ENCODE measurements at regions not wholly inside any gene's neighbourhood (a gene's known extent, or its start where the extent isn't known, plus 50 kb on each side); places are given as distances from the start of the nearest gene placed in this dataset.

DNA sequence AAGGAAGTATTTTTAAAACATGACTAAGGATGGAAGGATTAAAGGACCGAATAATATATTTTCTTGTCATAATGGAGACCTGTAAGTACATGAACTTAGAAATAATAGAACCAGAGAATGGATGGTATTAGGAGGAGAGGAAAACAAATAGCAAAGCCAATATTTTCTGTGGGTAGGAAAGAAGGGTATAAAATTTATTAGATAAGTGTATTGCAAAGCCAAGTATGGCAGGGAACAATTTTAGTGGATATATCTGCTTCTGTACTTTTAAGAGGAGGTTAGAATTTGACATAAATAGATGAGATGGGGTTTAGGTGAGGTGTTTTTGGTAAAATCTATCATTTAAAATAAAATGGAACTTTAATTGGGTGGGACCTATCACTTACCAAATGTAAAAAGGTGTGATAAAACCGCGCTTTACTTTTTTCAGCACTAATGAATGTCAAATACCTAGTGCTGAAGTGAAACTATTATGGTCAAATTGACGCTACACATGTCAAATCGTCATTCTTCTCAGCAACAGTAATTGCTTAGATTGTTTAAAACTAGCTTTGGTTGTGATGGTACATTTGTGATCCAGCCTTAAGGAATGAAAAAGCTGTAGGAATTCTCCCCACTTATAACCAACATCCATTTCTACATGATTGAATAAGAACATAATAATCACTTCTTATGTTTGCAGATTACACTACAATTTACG lies 78.1 kb upstream of the ZEB2 start:
- no peaks in the 10 kb centered on the region for H3K36me3 ChIP-seq
- H3K27ac ChIP-seq = no peak overlapping the region
- WGBS = 71% methylated on average over 6 of the region's 6 CpGs
- no peak for DNase-seq (ENCODE audit: low spot score in 2 of 2)
- H3K9me3 ChIP-seq = no peaks in the 10 kb centered on the region
- H3K4me3 ChIP-seq = no peak overlapping the region
- TF ChIP-seq POLR2A (IDR thresholded peaks at IDR 0.05) (no peak), EP300 (IDR thresholded peaks at IDR 0.05) (no peak), POLR2AphosphoS5 (IDR thresholded peaks at IDR 0.05) (no peak)
- TF ChIP-seq, protein P1, sequence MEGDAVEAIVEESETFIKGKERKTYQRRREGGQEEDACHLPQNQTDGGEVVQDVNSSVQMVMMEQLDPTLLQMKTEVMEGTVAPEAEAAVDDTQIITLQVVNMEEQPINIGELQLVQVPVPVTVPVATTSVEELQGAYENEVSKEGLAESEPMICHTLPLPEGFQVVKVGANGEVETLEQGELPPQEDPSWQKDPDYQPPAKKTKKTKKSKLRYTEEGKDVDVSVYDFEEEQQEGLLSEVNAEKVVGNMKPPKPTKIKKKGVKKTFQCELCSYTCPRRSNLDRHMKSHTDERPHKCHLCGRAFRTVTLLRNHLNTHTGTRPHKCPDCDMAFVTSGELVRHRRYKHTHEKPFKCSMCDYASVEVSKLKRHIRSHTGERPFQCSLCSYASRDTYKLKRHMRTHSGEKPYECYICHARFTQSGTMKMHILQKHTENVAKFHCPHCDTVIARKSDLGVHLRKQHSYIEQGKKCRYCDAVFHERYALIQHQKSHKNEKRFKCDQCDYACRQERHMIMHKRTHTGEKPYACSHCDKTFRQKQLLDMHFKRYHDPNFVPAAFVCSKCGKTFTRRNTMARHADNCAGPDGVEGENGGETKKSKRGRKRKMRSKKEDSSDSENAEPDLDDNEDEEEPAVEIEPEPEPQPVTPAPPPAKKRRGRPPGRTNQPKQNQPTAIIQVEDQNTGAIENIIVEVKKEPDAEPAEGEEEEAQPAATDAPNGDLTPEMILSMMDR (IDR thresholded peaks at IDR 0.05) = no peak
- peaks cover 4% of the 10 kb centered on the region for H3K4me1 ChIP-seq
- no peaks in the 10 kb centered on the region for H3K27me3 ChIP-seq

DNA sequence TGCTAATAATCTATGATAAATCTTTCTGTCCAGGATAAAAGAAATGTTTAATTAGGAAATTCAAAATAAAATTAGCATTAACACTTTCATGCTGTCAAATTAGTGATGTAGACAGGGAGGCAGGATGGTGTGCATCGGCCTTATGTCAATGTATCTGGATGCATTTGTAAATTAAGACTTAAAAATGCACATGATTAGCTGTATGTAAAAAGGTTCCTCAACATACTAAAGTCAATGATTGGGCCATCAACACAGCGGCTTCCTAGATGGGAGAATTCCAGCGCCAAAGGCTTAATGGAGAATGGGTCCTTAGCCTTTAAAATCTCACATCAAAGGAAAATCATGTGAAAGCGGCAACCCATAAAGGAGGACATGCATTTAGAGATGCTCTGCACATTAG lies 77.5 kb upstream of the ZEB2 start:
- Histone ChIP-seq H3K36me3 (no peaks in the 10 kb centered on the region), H3K27me3 (no peaks in the 10 kb centered on the region), H3K9me3 (no peaks in the 10 kb centered on the region), H3K4me3 (no peak overlapping the region), H3K27ac (no peak overlapping the region), H3K4me1 (peaks cover 4% of the 10 kb centered on the region)
- no peak for DNase-seq (ENCODE audit: low spot score in 2 of 2)
- TF ChIP-seq POLR2A (IDR thresholded peaks at IDR 0.05) (no peak), POLR2AphosphoS5 (IDR thresholded peaks at IDR 0.05) (no peak), EP300 (IDR thresholded peaks at IDR 0.05) (no peak)
- TF ChIP-seq, protein P1 (IDR thresholded peaks at IDR 0.05) = no peak
- WGBS = 83% methylated on average over 4 of the region's 4 CpGs

DNA sequence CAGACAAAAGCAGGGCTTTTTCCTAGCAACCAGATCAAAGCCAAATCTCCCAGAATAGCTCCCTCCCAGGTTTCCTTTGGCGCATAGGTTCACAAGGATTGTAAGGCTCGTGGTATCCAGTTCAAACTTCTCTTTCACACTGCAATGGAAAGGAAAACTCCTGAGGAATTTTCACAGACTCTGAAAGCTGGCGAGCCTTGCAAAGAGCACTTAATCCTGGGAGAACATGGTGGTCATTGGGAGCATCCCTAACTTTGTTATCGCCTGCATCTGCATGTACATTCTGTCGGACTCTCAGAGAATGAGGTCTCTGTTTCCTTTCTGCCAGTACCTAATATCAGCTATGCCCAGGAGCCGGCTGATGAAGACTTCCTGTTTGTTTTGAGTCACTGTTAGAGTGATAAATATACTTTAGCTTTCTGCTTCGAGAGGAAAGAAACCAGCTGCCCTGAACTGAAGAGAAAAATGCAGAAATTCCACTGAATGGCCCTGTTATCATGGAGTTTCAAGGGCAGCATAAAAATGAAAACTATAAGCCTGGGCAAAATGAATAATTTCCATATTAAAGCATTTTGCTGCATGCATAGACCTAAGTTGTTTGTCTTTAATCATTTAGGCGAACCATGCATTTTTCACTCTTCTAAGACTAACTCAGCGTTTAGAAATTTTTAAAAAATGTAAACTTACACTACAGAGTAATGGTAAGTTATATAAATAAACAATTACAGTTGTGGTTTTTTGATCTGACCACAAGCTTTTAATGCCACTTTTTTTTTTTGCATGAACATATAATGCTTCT lies 76.4 kb upstream of the ZEB2 start:
- Histone ChIP-seq H3K27me3 (no peaks in the 10 kb centered on the region), H3K27ac (no peak overlapping the region), H3K9me3 (no peaks in the 10 kb centered on the region), H3K4me3 (no peak overlapping the region), H3K4me1 (peaks cover 4% of the 10 kb centered on the region), H3K36me3 (no peaks in the 10 kb centered on the region)
- no peak for DNase-seq (ENCODE audit: low spot score in 2 of 2)
- TF ChIP-seq EP300 (IDR thresholded peaks at IDR 0.05) = no peak
- TF ChIP-seq, protein P1 (IDR thresholded peaks at IDR 0.05) = no peak
- TF ChIP-seq POLR2A (IDR thresholded peaks at IDR 0.05) = no peak
- TF ChIP-seq POLR2AphosphoS5 (IDR thresholded peaks at IDR 0.05) = no peak
- 62% methylated on average over 9 of the region's 9 CpGs for WGBS

DNA sequence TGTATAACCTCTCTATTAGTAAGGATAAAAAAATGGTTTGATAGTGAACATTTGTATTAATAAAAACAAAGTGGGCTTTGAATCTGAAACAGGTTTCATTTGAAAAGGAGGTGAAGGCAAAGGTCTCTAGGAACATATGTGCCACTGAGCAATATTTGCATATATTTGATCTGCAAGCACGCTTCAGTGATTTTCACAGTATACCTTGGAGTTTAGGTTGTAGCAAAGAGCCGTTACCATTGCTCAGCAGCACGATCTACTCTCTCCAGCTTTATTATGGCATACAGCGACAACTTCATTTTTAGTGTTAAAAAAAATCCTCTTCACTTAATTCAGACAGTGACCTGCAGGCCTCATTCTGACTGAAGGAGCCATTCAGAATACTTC lies 75.8 kb upstream of the ZEB2 start:
- Histone ChIP-seq H3K27ac (no peak overlapping the region), H3K4me1 (peaks cover 4% of the 10 kb centered on the region), H3K4me3 (no peak overlapping the region), H3K9me3 (no peaks in the 10 kb centered on the region), H3K36me3 (no peaks in the 10 kb centered on the region), H3K27me3 (no peaks in the 10 kb centered on the region)
- TF ChIP-seq POLR2AphosphoS5 (IDR thresholded peaks at IDR 0.05) (no peak), POLR2A (IDR thresholded peaks at IDR 0.05) (no peak), EP300 (IDR thresholded peaks at IDR 0.05) (no peak)
- TF ChIP-seq, protein P1 (IDR thresholded peaks at IDR 0.05) = no peak
- WGBS = 86% methylated on average over 4 of the region's 4 CpGs
- no peak for DNase-seq (ENCODE audit: low spot score in 2 of 2)

DNA sequence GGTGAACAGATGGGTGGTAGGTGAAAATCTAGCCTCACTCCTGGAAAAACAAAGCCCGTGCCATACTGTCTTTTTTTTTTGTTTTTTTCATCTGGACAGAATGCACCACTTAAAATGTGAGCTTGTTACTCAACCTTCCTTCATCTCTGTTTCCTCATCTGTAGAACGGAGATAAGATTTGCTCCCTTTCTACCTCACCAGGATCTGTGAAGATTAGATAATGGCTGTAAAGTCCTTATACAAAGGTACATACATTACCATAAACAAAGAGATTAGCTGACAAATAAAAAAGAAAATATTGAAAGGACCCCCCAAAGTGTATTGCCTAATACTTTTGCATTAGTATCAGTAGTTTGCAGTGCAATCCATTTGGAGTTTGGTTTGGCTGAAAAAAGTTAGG lies 75.4 kb upstream of the ZEB2 start:
- H3K9me3 ChIP-seq = no peaks in the 10 kb centered on the region
- H3K27me3 ChIP-seq = no peaks in the 10 kb centered on the region
- 95% methylated on average over 2 of the region's 2 CpGs for WGBS
- no peaks in the 10 kb centered on the region for H3K36me3 ChIP-seq
- TF ChIP-seq EP300 (IDR thresholded peaks at IDR 0.05) (no peak), POLR2AphosphoS5 (IDR thresholded peaks at IDR 0.05) (no peak), POLR2A (IDR thresholded peaks at IDR 0.05) (no peak)
- TF ChIP-seq, protein P1 (IDR thresholded peaks at IDR 0.05) = no peak
- H3K4me1 ChIP-seq = peaks cover 4% of the 10 kb centered on the region
- H3K27ac ChIP-seq = no peak overlapping the region
- no peak overlapping the region for H3K4me3 ChIP-seq
- no peak for DNase-seq (ENCODE audit: low spot score in 2 of 2)

Data from suprapubic skin (tissue), 4 donors.